GM18868 (cell line): ENCODE measurements at regions not wholly inside any gene's neighbourhood (a gene's known extent, or its start where the extent isn't known, plus 50 kb on each side); places are given as distances from the start of the nearest gene placed in this dataset.
"Not testable (repeated sequence)": the region's sequence is repeated elsewhere in the genome, so short reads cannot be mapped to it uniquely, and the experiment has no call there.

ENCODE experiments used
- ATAC-seq: cut with Tn5 transposase; IDR thresholded peaks from one replicate; pipeline ENCODE4 v1.9.1; 2021; ENCODE audit warnings: mild to moderate bottlenecking, moderate library complexity; ENCODE audit not compliant: unreplicated experiment

DNA sequence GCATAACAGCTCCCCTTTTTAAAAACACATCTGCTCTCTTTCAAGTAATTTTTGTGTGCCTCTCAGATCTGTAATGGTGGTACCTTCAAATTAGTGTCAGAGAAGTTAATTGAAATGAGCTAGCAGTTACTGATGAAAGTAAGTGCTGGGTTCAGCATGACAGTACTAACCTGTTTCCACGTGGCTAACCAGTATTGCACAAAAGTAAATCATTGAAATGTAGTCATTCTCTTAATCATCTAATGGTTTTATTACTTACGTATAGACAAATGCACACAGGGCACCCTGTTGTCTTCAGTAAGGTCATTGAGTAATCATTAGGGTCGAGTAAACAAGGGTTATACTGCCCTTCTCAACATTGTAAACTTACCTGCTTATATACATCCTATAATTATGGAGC, 157.8 kb upstream of the PRR16 start:
- ATAC-seq, result no peak

DNA sequence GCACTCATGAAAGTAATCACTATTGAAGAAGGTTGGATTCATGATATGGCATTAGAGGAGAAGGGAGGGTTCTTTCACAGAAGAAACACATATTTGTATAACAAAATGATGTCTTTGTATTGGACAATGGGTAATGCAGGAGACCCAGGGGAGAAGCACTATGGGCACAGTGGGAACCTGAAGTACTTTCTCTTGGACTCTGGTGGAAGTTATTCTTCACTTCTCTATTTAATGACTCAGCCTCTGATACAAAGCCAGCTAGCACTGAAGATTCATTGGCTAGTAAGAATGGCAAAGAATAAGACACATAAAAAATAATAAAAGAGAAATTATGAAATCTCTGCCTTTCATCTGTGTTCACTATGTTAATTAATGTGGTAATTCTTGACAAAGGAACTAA, 149.9 kb upstream of the PRR16 start:
- no peak for ATAC-seq

DNA sequence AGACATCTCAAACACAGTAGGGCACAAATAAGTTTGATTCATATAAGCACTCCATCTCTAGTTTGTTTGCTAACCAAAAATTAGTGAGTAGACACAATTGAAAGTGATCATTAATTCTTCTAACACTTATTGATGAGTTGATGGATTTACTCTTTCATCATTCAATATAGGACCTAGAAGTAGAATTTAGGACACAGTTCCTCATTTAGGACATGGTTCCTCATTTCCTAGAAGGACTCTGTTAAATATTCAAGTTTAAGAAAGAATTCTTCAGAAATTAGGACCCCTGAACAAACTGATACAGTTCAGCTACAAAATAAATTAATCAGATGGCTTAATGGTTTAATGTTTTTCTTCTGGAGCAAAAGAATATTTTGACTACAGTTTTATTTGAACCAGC, 143.5 kb upstream of the PRR16 start:
- no peak for ATAC-seq

DNA sequence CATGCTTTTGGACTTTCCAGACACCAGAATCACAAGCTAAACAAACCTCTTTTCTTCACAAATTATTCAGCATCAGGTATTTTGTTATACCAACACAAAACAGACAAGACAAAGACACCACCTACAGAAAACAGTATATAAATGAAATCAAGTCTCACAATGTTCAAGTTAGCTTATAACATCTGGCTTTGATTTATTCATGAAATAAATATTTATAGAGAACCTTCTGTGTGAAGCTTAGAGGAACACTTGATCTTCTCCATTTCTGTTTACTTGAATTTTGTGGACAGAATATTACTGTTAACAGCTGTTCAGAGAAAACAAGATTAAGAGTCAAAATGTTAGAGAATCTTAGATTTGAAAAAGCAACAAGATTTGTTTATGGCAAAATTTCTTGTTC, 137.4 kb upstream of the PRR16 start:
- no peak for ATAC-seq

DNA sequence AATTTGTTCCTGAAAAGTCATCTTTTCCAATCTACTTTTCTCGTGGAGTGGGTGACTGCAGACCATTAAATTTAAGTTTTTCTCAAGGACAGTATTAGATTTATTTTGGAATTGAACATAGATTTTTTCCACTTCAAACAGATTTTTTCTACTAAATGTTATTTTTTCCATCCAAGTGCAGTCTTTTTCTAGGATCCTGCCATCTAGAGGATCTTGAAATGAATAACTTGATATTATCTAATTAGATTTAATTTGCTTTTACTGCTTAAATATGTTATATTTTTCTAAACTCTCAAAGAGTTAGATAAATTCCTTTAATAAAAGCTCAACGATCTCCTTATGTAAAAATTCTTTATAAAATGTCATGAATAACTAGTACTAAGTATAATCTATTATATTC, 136.9 kb upstream of the PRR16 start:
- ATAC-seq, result no peak

DNA sequence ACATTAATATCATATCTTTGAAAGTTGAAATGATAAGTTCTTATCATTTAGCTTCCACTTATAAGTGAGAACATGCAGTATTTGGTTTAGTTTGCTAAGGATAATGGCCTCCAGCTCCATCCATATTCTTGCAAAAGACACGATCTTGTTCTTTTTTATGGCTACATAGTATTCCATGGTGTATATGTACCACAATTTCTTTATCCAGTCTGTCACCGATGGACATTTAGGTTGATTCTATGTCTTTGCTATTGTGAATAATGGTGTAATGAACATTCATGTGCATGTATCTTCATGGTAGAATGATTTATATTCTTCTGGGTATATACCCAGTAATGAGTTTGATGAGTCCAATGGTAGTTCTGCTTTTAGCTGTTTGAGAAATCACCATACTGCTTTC, 135.0 kb upstream of the PRR16 start:
- ATAC-seq, result no peak

DNA sequence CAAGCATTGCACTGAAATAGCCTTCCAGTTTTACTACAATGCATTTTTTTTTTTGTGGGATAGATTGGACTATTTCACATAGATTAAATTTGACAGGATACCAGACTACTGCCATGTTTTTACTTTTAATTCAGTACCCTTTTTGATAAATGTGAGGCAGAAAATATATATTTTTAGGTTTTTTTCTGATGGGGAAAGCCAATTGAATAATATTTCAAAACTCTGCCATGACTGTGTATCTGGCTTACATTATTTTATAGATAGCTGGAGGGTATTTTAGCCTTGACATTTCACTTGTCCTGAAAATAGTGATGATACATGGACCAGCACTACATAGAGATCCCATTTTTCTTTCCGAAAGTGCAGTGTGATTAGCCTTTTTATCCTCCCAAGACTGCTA, 133.5 kb upstream of the PRR16 start:
- no peak for ATAC-seq

DNA sequence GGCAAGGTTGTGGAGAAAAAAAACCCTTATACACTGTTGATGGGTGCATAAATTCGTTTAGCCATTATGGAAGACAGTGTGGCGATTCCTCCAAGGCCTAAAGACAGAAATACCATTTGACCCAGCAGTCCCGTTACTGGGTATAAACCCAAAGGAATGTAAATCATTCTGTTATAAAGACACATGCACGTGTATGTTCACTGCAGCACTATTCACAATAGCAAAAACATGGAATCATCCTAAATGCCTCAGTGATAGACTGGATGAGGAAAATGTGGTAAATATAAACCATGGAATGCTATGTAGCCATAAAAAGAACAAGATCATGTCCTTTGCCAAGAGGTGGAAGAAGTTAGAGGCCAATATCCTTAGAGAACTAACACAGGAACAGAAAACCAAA, 119.9 kb upstream of the PRR16 start:
- no peak for ATAC-seq

DNA sequence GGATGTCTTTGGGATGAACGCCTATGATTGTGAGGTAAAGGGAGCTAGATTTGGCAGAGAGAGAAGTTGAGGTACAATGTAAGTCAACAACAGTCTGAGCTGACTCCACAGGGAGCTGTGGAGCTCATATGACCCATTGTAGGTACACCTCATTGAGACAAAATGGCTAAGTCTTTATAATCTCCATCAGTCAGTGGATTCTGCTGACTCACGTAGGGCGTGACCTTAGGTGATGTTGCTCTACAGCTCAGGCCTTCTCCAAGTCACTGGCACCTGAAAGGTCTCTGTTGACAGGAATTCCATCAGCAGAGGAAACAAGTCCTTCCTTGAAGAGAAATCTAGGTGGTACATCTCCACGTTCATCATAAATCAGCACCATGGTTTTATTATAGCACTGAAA, 118.2 kb upstream of the PRR16 start:
- no peak for ATAC-seq

DNA sequence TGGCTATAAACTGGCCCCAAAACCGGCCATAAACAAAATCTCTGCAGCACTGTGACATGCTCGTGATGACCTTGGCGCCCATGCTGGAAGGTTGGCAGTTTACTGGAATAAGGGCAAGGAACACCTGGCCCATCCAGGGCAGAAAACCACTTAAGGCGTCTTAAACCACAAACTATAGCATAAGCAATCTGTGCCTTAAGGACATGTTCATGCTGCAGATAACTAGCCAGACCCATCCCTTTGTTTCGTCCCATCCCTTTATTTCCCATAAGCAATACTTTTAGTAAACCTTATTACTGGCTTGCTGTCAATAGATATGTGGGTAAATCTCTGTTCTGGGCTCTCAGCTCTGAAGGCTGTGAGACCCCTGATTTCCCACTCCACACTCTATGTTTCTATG, 113.0 kb upstream of the PRR16 start:
- not testable (repeated sequence) for ATAC-seq

DNA sequence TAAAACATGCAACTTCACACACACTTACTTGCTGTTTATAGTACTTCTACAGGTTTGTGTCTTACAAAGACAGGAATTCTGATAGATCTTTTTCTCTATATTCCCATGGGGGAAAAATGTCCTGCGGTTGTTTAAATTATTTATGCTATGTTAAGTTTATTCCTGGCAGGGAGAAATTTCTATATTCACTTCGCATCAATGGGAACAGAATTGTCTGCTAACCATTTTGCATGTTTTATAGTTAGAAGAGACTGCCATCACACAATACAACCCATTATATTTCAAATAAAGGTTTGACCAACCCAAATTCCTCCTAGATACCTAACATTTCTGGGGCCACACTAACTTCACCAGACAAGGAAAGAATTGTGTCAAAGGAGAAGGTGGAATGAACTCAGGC, 110.0 kb upstream of the PRR16 start:
- no peak for ATAC-seq

DNA sequence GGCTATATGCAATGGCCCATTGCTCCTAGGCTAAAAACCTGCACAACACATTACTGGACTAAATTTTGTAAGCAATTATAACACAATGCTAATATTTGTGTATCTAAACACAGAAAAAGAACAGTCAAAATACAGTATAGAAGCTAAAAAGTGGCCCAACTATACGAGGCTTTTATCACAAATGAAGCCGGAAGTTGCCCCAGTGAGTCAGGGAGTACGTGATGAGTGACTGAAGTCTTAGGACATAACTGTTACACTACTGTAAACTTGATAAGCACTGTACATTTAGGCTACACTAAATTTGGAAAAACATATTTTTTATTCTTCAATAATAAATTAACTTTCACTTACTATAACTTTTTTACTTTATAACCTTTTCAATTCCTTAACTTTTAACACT, 105.2 kb upstream of the PRR16 start:
- ATAC-seq, result no peak

DNA sequence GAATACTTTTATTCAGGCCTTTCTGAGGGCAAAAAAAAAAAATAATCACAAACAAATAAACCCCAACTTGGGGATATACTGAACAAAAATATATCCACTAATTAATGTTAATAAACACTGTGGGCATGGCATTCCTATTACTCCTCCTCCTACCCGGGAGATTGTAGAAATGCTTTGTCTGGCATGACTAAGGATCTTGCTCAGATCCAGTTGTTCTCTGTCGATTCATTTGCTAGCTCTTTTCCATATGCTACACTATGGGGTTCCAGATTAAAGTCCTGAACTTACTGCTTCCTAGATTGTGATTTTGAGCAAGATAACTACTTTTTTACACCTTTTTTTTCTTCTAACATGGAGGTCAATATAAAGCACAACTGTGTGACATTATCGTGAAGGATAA, 102.2 kb upstream of the PRR16 start:
- ATAC-seq, result no peak

DNA sequence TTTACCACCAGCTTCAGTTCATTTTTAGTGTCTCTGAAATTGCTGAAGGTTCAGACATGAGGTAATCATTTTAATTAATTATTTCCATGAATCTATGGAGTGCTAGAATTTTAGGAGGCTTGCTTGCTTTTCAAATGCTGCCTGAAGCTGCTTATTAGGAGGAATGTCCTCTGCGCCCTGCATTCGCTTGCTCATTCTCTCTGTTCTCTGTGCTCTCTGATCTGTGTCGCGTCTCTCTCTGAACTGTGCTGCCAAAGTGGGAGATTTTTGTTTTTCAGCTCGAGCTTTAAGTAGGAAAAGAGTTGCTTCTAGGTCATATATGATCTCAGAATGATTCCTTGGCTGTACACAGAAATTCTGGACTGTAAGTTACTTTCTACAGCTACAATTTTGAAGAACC, 101.7 kb upstream of the PRR16 start:
- no peak for ATAC-seq

DNA sequence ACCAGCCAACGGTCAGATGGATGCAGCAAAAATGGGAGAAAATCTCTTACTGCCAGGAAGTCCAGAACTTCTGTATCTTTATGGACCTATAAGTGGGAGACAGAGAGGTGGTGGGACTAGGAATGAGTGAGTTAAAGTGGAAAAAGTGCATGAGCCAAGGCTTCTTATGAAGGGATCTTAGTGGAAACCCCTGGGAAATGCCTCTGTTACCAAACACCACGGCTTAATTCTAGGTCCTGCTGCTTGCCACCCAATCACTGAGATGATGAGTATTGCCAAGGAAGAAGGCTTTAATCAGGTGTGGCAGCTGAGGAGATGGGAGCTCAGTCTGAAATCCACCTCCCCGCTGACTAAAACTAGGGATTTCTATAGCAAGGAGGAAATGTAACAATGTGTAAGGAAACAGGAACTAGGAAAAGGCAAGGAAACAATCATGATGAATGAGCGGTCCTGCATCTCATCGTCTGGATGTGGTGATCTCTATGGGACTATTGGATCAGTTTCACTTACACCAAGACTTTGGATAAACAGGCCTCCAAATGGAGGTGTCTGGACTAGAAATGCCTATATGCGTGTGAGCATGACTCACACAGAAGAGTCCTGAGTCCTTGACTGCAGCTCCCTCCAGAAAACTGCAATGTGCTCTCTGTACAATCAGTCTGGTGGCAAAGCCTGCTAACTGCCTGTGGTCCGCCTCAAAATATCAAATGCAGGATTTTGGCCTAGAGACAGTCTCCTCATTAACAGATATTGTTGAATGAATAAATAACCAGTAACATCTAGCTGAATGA, 98.2 kb upstream of the PRR16 start:
- ATAC-seq, result no peak

DNA sequence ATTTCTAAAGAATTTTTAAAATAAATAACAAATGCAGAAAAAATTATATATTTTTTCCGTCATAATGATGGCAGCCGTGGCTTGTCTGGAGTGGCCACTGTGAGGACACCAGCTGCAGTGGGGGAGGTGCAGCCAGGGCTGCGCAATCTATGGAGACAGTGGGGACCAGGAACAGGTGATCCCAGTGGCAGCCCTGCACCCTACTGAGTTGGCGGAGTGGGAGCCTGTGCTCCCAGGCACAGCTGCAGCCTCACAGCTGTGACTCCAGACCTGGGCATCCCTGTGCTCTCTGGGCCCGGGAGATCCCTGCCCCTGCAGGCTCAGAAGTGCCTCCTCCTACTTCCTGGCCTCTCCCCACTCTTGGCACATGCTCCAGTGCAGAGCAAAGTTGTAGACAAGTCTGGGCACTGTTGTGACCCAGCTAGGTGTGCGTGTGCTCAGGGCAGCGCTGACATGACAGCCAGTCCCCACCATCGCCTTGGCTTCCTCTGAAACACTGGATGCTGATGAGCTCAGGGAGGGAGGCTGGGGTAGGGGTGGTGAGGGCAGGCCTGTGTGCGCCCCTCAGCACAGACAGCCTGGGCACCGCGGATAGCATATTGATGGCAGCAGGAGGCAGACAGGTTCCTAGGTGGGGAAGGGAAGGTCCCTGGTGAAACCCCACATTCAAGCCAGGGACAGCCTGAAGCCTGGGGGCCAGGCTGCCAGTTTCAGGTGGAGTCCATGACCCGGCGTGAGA, 96.0 kb upstream of the PRR16 start:
- ATAC-seq, result peak; percentile 3

DNA sequence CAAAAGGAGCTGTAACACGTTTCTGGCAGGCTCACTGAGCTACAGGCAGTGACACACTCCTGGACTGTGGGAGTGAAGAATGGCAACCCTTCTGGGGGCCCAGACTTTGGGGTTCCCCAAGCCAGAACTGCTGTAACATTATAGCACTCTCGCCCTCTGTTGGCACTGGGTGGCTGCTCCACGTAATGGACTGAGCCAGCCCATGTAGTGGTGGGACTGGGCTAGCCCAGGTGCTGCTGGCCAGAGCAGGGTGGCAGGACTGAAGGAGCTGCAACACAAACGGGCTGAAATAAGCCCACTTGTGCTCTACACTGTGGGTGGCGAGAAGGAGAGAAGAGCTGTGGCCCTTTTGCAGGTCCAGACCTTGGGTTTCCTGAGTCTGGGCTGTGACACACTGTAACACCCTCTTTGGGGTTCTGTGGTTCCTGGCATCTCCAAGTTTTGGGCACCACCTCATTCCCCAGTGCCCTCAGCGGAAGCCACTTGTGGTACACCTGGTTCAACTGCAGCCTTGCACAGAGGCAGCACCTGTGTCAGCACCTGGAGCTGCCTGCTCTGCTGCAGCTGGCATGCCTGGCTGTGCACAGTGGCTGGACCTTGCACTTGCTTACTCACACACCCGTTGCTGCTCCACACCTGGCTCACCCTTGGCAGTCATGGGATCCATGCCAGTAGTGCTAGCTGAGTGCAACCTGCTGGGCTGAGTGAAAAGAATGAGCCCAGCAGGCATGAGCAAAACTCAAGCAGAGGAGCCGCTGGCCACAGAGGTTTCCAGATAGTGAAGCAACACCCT, 95.0 kb upstream of the PRR16 start:
- peak; percentile 46 for ATAC-seq

DNA sequence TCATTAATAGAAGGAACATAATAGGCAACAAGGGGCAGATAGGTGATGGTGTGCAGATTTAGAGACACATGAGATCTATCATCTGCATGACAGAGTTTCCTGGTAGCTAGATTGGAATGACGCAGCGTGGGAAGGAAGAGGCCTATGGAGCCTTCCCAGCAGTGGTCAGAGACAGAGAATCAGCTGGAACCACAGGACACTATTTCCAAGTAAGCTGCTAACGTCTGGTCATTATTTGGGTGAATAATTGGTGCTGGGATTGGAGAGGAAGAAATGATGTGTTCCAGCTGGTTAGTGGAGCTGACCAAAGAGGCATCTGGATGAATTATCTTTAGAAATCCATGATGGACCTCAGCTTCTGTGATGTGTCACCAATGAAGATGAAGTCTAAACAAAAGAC, 91.2 kb upstream of the PRR16 start:
- no peak for ATAC-seq

DNA sequence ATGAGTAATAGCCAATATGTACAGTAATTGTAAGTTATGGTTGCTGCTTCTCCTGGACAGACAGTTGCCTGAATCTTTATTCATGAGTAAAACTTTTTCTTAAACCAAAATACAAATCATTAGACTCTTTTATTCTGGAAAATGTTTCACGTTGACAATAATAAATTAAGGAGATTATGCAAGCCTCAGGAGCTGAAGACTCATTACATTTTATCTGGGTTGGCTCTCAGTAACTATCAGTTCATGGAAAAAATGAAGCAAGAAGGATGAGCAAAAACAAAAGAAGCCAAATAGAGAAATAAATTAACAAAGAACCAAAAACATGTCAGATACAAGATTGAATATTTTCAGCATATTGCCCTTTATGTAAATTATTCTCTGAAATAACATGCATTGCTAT, 88.9 kb upstream of the PRR16 start:
- ATAC-seq, result no peak

DNA sequence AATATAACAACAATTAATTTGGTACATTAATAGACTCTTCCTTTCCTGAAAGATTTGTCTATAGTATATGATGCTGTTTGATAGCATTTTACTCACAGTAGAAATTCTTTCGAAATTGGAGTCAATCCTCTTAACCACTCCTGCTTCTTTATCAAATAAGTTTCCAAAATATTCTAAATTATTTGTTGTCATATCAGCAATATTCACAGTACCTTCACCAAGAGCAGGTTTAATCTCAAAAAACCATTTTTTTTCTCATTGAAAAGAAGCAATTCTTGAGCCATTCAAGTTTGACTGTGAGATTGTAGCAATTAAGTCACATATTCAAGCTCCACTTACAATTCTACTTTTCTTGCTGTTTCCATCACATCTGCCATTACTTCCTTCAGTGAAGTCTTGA, 83.5 kb upstream of the PRR16 start:
- no peak for ATAC-seq

DNA sequence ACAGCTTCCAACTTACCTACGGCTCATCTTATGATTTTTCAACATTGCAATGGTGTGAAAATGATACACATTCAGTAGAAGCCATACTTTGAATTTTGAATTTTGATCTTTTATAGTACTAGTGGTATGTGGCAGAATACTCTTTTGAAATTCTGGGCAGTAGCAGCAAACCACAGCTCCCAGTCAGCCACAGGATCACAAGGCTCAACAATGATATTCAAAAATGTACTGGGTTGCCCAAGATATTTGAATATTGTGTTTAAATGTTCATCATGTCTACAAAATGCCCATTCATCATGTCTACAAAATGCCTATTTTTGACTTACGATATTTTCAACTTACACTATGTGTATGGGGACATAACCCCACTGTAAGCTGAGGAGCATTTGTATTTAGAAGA, 81.3 kb upstream of the PRR16 start:
- ATAC-seq, result no peak

DNA sequence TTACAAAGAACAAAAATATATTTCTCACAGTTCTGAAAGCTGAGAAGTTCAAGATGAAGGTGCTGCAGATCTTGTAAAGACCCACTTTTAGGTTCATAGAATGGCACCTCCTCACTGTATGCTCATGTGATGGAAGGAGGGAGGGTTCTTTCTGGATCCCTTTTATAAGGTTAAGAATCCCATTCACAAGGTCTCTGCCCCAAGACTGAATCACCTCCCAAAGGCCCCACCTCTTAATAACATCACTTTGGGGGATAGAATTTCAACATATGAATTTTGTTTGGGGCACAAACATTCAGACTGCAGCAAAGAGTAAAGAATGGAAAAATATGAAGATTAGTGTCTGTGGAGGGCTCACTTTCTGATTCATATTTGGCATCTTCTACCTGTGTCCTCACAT, 77.1 kb upstream of the PRR16 start:
- no peak for ATAC-seq
